ENCODE measurements at regions not wholly inside any gene's neighbourhood (a gene's known extent, or its start where the extent isn't known, plus 50 kb on each side); places are given as distances from the start of the nearest gene placed in this dataset.

DNA sequence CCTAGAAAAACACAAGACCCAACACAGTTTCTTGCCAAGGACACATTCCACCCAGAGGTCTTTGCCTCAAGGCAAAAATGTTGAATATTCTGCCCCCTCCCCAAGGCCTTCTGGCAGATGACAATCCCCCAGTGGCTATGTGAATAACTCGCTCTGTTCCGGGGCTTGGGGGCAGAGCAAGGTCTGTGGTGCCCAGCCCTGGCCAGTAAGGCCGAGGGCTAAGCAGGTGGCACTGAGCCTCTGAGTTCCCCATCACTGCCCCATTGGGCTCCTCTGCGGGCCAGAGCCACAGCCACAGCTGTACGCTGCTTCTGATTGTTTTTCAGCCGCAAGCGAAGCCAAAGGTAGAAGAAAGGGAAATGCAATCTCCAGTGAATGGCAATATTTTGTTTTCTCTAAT, 567.9 kb downstream of the CCDC171 start:
- Mint-ChIP-seq H3K27ac (no peak overlapping the region), H3K4me1 (no peaks in the 10 kb centered on the region), H3K9me3 (no peaks in the 10 kb centered on the region), H3K36me3 (ENCODE audit: low read depth) (no peaks in the 10 kb centered on the region), H3K27me3 (no peaks in the 10 kb centered on the region), H3K4me3 (no peak overlapping the region)
- ChIA-PET POLR2A (no interaction called here), CTCF (no interaction called here)
- DNase-seq, result no peak

DNA sequence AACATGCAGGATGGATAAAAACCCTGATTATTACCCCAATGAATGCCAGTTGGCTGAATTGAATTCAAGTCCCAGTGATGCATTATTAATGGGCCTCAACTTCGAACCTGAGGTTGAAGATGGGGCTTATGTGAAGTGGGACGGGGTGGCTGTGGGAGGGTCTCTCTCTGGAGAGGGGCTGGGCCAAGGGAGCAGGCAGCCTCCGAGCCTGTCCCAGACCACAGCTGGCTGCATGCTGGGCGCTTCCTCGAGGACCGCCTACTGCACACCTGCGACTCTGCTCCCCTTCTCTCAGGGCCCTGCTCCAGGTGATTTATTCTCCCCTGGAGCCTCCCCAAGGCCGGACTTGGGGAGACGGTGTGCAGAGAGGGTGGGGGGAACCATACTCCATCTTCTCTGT, 568.3 kb downstream of the CCDC171 start:
- ChIA-PET CTCF (no interaction called here), POLR2A (no interaction called here)
- no peak for DNase-seq
- no peak overlapping the region for H3K27ac Mint-ChIP-seq
- H3K9me3 Mint-ChIP-seq, result no peaks in the 10 kb centered on the region
- H3K4me3 Mint-ChIP-seq, result no peak overlapping the region
- H3K27me3 Mint-ChIP-seq, result no peaks in the 10 kb centered on the region
- no peaks in the 10 kb centered on the region for H3K36me3 Mint-ChIP-seq (ENCODE audit: low read depth)
- no peaks in the 10 kb centered on the region for H3K4me1 Mint-ChIP-seq

- Mint-ChIP-seq H3K4me3 (no peak overlapping the region), H3K27ac (no peak overlapping the region), H3K4me1 (no peaks in the 10 kb centered on the region), H3K36me3 (ENCODE audit: low read depth) (no peaks in the 10 kb centered on the region), H3K27me3 (no peaks in the 10 kb centered on the region), H3K9me3 (no peaks in the 10 kb centered on the region)
- POLR2A ChIA-PET, result no interaction called here
- no peak for DNase-seq
- CTCF ChIA-PET, result no interaction called here
Observed at GRCh38 chr9:16121601-16122286, 568.9 kb downstream of the CCDC171 start.

- Mint-ChIP-seq H3K4me1 (no peaks in the 10 kb centered on the region), H3K4me3 (no peak overlapping the region), H3K27ac (no peak overlapping the region)
Observed at GRCh38 chr9:16125629-16126028, 572.8 kb downstream of the CCDC171 start.

GRCh38 chr9:16126042-16126441, 573.2 kb downstream of the CCDC171 start:
- POLR2A ChIA-PET, result no interaction called here
- Mint-ChIP-seq H3K4me1 (no peaks in the 10 kb centered on the region), H3K9me3 (peaks cover 2% of the 10 kb centered on the region), H3K27me3 (no peaks in the 10 kb centered on the region), H3K36me3 (ENCODE audit: low read depth) (no peaks in the 10 kb centered on the region), H3K27ac (no peak overlapping the region), H3K4me3 (no peak overlapping the region)
- CTCF ChIA-PET, result no interaction called here
- DNase-seq, result no peak

More at GRCh38 chr9:16125629-16126028, 572.8 kb downstream of the CCDC171 start:
- ChIA-PET CTCF (no interaction called here), POLR2A (no interaction called here)
- no peaks in the 10 kb centered on the region for H3K27me3 Mint-ChIP-seq
- peaks cover 2% of the 10 kb centered on the region for H3K9me3 Mint-ChIP-seq
- no peaks in the 10 kb centered on the region for H3K36me3 Mint-ChIP-seq (ENCODE audit: low read depth)
- DNase-seq, result no peak

DNA sequence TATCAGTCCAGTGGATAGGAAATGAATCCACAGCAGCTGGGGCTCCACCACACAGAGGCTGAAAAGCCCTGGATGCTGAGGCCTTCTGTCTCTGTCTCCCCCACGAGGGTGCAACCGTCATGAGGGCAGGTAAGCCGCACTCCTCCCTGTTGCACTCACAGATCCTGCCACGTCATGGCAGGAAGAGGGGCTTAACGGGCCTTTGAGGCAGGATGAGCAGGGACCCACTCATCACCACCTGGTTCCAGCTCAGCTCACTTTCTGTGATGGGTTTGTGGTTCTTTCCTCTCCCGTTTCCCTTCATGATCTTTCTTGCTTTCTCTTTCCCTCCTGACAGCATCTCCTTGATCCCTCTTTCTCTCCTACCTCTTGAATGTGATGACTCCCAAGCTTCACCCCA, 575.2 kb downstream of the CCDC171 start:
- peaks cover 2% of the 10 kb centered on the region for H3K9me3 Mint-ChIP-seq
- no peak overlapping the region for H3K4me3 Mint-ChIP-seq
- H3K36me3 Mint-ChIP-seq (ENCODE audit: low read depth), result no peaks in the 10 kb centered on the region
- no peaks in the 10 kb centered on the region for H3K4me1 Mint-ChIP-seq
- H3K27ac Mint-ChIP-seq, result no peak overlapping the region
- POLR2A ChIA-PET, result no interaction called here
- CTCF ChIA-PET, result interaction anchor here (1.1 kb wide), 1 partner anchor 10 kb away, joined by 5 read pairs; no protein-coding TSS in a partner anchor
- H3K27me3 Mint-ChIP-seq, result no peaks in the 10 kb centered on the region
- DNase-seq, result no peak

DNA sequence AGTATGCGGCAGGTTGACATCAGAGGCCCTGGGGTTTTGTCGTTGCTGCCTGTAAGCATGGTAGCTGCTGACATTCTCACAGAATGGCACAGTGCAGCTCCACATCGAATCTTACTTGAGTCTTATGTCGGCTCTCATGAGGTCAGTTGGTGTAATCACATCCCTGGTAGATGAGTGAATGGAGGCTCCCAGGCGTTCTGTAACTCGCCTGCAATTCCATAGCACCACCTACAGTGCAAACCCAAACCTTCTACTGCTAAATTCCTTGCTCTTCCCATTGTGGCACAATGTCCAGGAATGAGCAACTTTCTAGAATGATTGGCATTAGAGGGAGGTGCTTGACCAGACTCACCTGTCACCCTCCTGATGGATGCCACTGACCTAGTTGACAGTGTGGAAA, 578.4 kb downstream of the CCDC171 start:
- ChIA-PET CTCF (no interaction called here), POLR2A (no interaction called here)
- H3K27me3 Mint-ChIP-seq, result no peaks in the 10 kb centered on the region
- no peak overlapping the region for H3K27ac Mint-ChIP-seq
- H3K9me3 Mint-ChIP-seq, result peaks cover 2% of the 10 kb centered on the region
- no peak overlapping the region for H3K4me3 Mint-ChIP-seq
- DNase-seq, result no peak
- no peaks in the 10 kb centered on the region for H3K4me1 Mint-ChIP-seq
- H3K36me3 Mint-ChIP-seq (ENCODE audit: low read depth), result no peaks in the 10 kb centered on the region

DNA sequence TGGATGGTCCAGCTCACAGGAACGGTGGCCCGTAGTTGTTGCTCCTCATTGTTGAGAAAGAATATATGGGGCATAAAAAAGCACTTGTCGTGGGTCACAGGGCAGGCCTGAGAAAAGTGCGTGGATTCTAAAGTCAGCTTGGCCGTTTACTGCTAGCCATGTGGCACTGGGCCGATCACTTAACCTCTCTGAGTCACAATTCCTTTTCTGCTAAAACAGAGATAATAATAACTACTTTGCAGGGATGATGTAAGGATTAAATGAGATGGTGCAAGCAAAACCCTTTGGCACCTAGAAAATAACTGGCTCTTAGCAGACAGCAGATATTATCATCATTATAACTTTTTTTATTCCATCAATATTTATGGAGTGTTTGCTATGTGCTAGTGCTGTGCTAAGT, 579.7 kb downstream of the CCDC171 start:
- Mint-ChIP-seq H3K27me3 (no peaks in the 10 kb centered on the region), H3K36me3 (ENCODE audit: low read depth) (no peaks in the 10 kb centered on the region), H3K9me3 (peaks cover 2% of the 10 kb centered on the region), H3K27ac (no peak overlapping the region), H3K4me1 (no peaks in the 10 kb centered on the region), H3K4me3 (no peak overlapping the region)
- ChIA-PET POLR2A (no interaction called here), CTCF (no interaction called here)
- DNase-seq, result no peak

DNA sequence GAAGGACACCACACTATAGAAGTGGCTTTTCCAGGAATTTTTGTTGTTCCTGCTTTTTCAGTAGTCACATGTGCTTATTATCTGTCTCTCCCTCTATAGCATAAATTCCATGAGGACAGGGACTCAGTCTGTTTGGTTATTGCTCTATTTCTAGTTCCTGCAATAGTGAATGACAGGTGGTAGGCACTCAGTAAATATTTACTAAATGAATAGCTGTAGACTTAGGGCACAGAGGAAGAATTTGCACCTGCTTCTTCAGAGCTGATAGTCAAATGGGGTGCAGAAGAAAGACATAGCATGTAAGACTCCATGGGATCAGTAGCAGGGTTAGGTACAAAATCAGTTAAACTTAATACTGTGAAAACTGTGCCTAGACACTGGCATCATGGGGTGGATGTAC, 580.2 kb downstream of the CCDC171 start:
- ChIA-PET POLR2A (no interaction called here), CTCF (no interaction called here)
- no peak for DNase-seq
- Mint-ChIP-seq H3K4me3 (no peak overlapping the region), H3K27me3 (no peaks in the 10 kb centered on the region), H3K9me3 (peaks cover 2% of the 10 kb centered on the region), H3K4me1 (no peaks in the 10 kb centered on the region), H3K27ac (no peak overlapping the region), H3K36me3 (ENCODE audit: low read depth) (no peaks in the 10 kb centered on the region)

DNA sequence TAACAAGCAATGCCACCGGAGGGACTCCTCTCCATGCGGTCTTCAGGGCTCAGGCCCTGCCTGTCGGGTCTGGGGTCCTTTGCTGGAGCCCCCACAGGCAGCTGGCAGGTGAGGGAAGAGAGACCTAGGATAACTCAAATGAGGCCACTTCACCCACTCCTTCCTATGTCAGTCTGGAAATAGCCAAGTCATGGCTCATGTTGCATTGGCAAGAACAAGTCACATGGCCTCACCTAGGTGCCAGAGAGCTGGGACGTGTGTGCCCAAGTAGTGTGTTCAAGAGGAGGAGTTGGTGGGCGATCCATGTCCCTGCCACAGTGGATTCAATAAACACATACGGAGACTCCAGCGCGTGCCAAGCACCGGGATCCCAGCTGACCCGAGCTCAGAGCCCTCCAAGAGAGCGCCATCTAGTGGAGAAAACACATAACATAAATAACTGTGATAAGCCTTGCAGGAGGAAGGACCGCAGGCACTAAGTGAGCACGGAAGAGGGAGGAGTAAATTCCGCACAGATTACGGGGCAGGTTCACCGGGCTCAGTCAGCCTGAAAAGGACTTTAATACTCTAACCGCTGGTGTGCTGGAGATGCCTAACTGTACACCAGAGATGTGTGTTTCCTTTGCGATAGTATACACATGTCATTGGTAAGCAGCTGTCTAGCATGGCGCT, 580.8 kb downstream of the CCDC171 start:
- ChIA-PET CTCF (no interaction called here), POLR2A (no interaction called here)
- Mint-ChIP-seq H3K4me3 (no peak overlapping the region), H3K9me3 (no peaks in the 10 kb centered on the region), H3K27me3 (no peaks in the 10 kb centered on the region), H3K27ac (no peak overlapping the region), H3K4me1 (no peaks in the 10 kb centered on the region), H3K36me3 (ENCODE audit: low read depth) (no peaks in the 10 kb centered on the region)
- no peak for DNase-seq

DNA sequence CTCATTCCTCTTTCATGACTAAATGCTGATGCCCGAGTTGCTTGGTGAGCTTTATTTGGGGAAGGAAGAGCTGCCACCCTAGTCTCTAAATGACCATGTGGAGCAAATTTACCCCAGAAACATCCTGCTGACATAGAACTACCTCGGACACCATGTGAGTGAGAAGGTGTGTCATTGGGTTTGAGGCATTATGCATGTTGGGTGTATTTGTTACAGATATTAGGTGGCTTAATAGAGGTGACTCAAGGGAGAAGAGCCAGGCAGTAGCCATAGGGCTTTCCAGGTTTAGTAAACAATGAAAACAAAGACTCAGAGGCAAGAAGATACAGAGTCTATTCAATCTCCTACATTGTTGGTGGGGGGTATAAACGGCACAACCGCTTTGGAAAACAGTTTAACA, 581.5 kb downstream of the CCDC171 start:
- Mint-ChIP-seq H3K27me3 (no peaks in the 10 kb centered on the region), H3K4me1 (no peaks in the 10 kb centered on the region), H3K27ac (no peak overlapping the region), H3K4me3 (no peak overlapping the region), H3K36me3 (ENCODE audit: low read depth) (no peaks in the 10 kb centered on the region), H3K9me3 (no peaks in the 10 kb centered on the region)
- CTCF ChIA-PET, result interaction anchor here (0.5 kb wide), 1 partner anchor 1687 kb away, joined by 3 read pairs; no protein-coding TSS in a partner anchor
- POLR2A ChIA-PET, result no interaction called here
- no peak for DNase-seq

DNA sequence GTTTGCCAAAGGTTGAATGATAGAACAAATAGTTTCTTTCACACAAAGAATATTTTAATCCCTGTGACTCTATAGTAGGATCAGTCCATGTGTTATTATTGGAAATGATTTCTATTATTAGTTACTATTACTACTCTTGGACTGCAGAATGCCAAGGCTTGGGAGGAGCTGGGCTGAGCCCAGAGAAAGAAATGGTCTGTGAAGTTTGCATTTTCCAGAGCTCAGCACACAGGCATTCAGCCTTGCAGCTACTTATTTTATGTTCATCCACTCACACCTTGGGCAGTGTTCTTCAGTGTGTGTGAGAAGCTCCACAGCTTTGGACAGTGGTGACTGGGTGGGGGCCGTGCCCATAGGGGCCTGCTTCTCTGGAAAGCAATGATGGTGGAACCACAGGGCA, 583.1 kb downstream of the CCDC171 start:
- no peaks in the 10 kb centered on the region for H3K4me1 Mint-ChIP-seq
- no peak overlapping the region for H3K4me3 Mint-ChIP-seq
- H3K27ac Mint-ChIP-seq, result no peak overlapping the region
- no peaks in the 10 kb centered on the region for H3K9me3 Mint-ChIP-seq
- no peak for DNase-seq
- H3K36me3 Mint-ChIP-seq (ENCODE audit: low read depth), result no peaks in the 10 kb centered on the region
- H3K27me3 Mint-ChIP-seq, result no peaks in the 10 kb centered on the region
- ChIA-PET POLR2A (no interaction called here), CTCF (no interaction called here)

- no peaks in the 10 kb centered on the region for H3K4me1 Mint-ChIP-seq
- H3K36me3 Mint-ChIP-seq (ENCODE audit: low read depth), result no peaks in the 10 kb centered on the region
- ChIA-PET POLR2A (no interaction called here), CTCF (no interaction called here)
- no peaks in the 10 kb centered on the region for H3K27me3 Mint-ChIP-seq
- H3K27ac Mint-ChIP-seq, result no peak overlapping the region
- H3K9me3 Mint-ChIP-seq, result no peaks in the 10 kb centered on the region
- no peak for DNase-seq
- H3K4me3 Mint-ChIP-seq, result no peak overlapping the region
Observed at GRCh38 chr9:16136451-16136850, 583.6 kb downstream of the CCDC171 start.

- no peaks in the 10 kb centered on the region for H3K36me3 Mint-ChIP-seq (ENCODE audit: low read depth)
Observed at GRCh38 chr9:16136961-16137360, 584.1 kb downstream of the CCDC171 start.

More at GRCh38 chr9:16136961-16137360, 584.1 kb downstream of the CCDC171 start:
- Mint-ChIP-seq H3K9me3 (no peaks in the 10 kb centered on the region), H3K27me3 (no peaks in the 10 kb centered on the region), H3K4me1 (no peaks in the 10 kb centered on the region), H3K4me3 (no peak overlapping the region), H3K27ac (no peak overlapping the region)
- POLR2A ChIA-PET, result no interaction called here
- DNase-seq, result no peak
- CTCF ChIA-PET, result interaction anchor here (1.4 kb wide), 1 partner anchor 10 kb away, joined by 5 read pairs; no protein-coding TSS in a partner anchor

Data from activated CD4-positive, alpha-beta memory T cell treated with anti-CD3 and anti-CD28 coated beads, Interleukin-2, amount 10 ng/mL, durations not matched to agents 7 days and 5 days (primary cell).